ENCODE measurements at regions not wholly inside any gene's neighbourhood (a gene's known extent, or its start where the extent isn't known, plus 50 kb on each side); places are given as distances from the start of the nearest gene placed in this dataset.
"Not testable (repeated sequence)": the region's sequence is repeated elsewhere in the genome, so short reads cannot be mapped to it uniquely, and the experiment has no call there.

DNA sequence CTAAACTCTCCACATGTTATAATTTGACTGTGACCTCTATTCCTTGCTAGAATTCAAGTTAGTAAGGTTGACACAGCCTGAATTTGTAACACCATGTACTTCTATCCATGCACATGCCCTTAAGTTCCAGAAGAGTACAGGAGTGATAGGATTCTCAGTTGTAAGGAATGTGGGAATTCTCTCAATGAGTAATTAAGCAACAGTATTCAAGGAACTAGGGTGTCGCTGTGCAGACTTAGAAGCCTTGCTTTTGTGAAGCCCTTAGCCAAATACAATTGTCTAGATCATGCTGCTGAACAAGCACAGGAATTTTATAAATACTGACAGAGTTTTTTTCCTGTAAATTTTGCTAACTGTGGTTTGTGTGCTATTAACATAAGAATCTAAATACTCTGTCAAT, 276.3 kb upstream of the PTBP2 start:
- no peak for DNase-seq
- no peaks in the 10 kb centered on the region for H3K4me1 ChIP-seq (ENCODE audit: low read depth)
- intact Hi-C loops (cut with DNase I, micrococcal nuclease) = no loop called here
- no peaks in the 10 kb centered on the region for H3K36me3 ChIP-seq (ENCODE audit: low read depth)
- no peak overlapping the region for H3K4me3 ChIP-seq
- ATAC-seq = no peak
- TF ChIP-seq, protein P1, sequence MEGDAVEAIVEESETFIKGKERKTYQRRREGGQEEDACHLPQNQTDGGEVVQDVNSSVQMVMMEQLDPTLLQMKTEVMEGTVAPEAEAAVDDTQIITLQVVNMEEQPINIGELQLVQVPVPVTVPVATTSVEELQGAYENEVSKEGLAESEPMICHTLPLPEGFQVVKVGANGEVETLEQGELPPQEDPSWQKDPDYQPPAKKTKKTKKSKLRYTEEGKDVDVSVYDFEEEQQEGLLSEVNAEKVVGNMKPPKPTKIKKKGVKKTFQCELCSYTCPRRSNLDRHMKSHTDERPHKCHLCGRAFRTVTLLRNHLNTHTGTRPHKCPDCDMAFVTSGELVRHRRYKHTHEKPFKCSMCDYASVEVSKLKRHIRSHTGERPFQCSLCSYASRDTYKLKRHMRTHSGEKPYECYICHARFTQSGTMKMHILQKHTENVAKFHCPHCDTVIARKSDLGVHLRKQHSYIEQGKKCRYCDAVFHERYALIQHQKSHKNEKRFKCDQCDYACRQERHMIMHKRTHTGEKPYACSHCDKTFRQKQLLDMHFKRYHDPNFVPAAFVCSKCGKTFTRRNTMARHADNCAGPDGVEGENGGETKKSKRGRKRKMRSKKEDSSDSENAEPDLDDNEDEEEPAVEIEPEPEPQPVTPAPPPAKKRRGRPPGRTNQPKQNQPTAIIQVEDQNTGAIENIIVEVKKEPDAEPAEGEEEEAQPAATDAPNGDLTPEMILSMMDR (IDR thresholded peaks at IDR 0.05) = no peak
- no peaks in the 10 kb centered on the region for H3K9me3 ChIP-seq

GRCh38 chr1:96464066-96464465, 257.5 kb upstream of the PTBP2 start:
- TF ChIP-seq, protein P1 (IDR thresholded peaks at IDR 0.05) = no peak
- ATAC-seq = no peak
- Histone ChIP-seq H3K36me3 (ENCODE audit: low read depth) (no peaks in the 10 kb centered on the region), H3K9me3 (no peaks in the 10 kb centered on the region), H3K4me3 (no peak overlapping the region), H3K4me1 (ENCODE audit: low read depth) (no peaks in the 10 kb centered on the region)
- DNase-seq = no peak
- intact Hi-C loops (cut with DNase I, micrococcal nuclease) = no loop called here

DNA sequence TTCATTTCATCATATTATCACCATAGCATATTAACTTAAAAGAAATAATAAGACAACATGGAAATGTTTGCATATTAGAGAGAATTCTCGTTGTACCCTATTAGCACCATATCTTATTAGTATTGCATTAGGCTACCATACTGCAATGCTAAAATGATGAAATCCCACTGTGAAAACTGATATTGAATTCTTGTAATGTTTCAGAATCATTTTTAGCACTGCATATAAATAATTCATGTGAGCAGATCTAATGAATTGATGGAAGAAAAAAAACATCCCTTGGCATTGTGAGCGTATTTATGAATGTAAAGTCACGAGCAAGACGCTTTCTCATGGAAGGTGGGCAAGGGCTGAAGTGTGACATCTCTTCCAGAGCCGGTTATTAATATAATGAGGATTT, 257.1 kb upstream of the PTBP2 start:
- no peaks in the 10 kb centered on the region for H3K36me3 ChIP-seq (ENCODE audit: low read depth)
- no peak overlapping the region for H3K4me3 ChIP-seq
- DNase-seq (no peak), ATAC-seq (no peak)
- no peaks in the 10 kb centered on the region for H3K9me3 ChIP-seq
- TF ChIP-seq, protein P1 (IDR thresholded peaks at IDR 0.05) = no peak
- H3K4me1 ChIP-seq (ENCODE audit: low read depth) = no peaks in the 10 kb centered on the region
- intact Hi-C loops (cut with DNase I, micrococcal nuclease) = no loop called here

DNA sequence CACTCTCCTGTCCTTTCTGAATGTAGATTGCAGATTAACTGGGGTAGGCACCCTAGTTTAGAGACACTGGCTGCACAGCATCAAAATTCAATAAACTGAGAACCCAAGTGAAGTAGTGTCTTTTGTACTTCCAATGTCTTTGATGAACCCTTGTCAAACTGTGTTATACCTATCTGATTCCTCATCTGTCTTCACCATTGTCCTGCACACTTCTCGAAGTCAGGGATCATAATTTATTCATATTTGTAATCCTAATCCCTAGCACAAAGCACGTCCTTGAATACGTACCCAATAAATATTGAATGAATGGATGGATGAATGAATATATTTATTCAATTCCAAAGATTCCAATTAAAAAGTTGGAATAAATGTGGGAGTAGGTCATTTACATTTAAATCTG, 256.6 kb upstream of the PTBP2 start:
- intact Hi-C loops (cut with DNase I, micrococcal nuclease) = no loop called here
- H3K36me3 ChIP-seq (ENCODE audit: low read depth) = no peaks in the 10 kb centered on the region
- H3K9me3 ChIP-seq = no peaks in the 10 kb centered on the region
- H3K4me1 ChIP-seq (ENCODE audit: low read depth) = no peaks in the 10 kb centered on the region
- no peak overlapping the region for H3K4me3 ChIP-seq
- no peak for DNase-seq
- ATAC-seq = no peak
- TF ChIP-seq, protein P1 (IDR thresholded peaks at IDR 0.05) = no peak

- H3K9me3 ChIP-seq = no peaks in the 10 kb centered on the region
- H3K4me1 ChIP-seq (ENCODE audit: low read depth) = no peaks in the 10 kb centered on the region
- H3K4me3 ChIP-seq = no peak overlapping the region
- intact Hi-C loops (cut with DNase I, micrococcal nuclease) = no loop called here
- TF ChIP-seq, protein P1 (IDR thresholded peaks at IDR 0.05) = no peak
- ATAC-seq = no peak
- no peak for DNase-seq
- H3K36me3 ChIP-seq (ENCODE audit: low read depth) = no peaks in the 10 kb centered on the region
Observed at GRCh38 chr1:96465441-96465840, 256.1 kb upstream of the PTBP2 start.

DNA sequence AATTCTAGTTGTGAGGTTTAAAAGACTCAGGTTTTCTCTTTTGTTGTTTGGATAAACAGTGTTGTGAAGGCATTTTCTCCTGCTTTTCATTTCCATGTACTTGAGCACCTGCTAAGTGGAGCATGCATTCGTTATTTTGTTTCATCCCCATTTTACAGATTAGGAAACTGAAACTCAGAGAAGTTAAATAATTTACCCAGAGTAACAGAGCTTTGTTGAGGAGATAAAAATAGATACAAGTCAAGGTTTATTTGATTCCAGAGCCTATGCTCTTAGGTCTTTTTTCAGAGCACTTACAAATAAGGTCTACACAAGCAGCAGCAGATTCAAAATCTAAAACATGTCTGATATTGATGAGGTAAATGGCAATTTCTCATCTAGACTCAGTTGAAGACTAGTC, 254.7 kb upstream of the PTBP2 start:
- DNase-seq = no peak
- intact Hi-C loops (cut with DNase I, micrococcal nuclease) = no loop called here
- ATAC-seq = no peak
- Histone ChIP-seq H3K9me3 (no peaks in the 10 kb centered on the region), H3K4me1 (ENCODE audit: low read depth) (no peaks in the 10 kb centered on the region), H3K36me3 (ENCODE audit: low read depth) (no peaks in the 10 kb centered on the region), H3K4me3 (no peak overlapping the region)
- TF ChIP-seq, protein P1 (IDR thresholded peaks at IDR 0.05) = no peak

DNA sequence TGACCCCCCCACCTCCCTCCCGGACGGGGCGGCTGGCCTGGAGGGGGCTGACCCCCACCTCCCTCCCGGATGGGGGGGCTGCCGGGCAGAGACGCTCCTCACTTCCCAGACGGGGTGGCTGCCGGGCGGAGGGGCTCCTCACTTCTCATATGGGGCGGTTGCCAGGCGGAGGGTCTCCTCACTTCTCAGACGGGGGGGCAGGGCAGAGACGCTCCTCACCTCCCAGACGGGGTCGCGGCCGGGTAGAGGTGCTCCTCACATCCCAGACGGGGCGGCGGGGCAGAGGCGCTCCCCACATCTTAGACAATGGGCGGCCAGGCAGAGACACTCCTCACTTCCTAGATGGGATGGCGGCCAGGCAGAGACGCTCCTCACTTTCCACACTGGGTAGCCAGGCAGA, 251.9 kb upstream of the PTBP2 start:
- H3K36me3 ChIP-seq (ENCODE audit: low read depth); DNase-seq; intact Hi-C loops (cut with DNase I, micrococcal nuclease); ATAC-seq; H3K9me3 ChIP-seq; H3K4me3 ChIP-seq; H3K4me1 ChIP-seq (ENCODE audit: low read depth): not testable (repeated sequence)

Data from mucosa of descending colon (tissue), 3 donors.